HUDEP-2 (cell line): ENCODE measurements at regions not wholly inside any gene's neighbourhood (a gene's known extent, or its start where the extent isn't known, plus 50 kb on each side); places are given as distances from the start of the nearest gene placed in this dataset.

Source experiments
- DNase-seq, 76 experiments: peaks; one replicate each; lab custom pipeline; 2025; ENCODE audit not compliant: unreplicated experiment in 76 of 76; lab: John Stamatoyannopoulos, UW

GRCh38 chr22:44424359-44424682 is 73.7 kb downstream of the RTL6 start:
- no peak for DNase-seq

- DNase-seq: no peak
Measured at GRCh38 chr22:44423556-44424358, 74.3 kb downstream of the RTL6 start.

- no peak for DNase-seq
Measured at GRCh38 chr22:44422746-44423380, 75.2 kb downstream of the RTL6 start.

GRCh38 chr22:44419429-44419828 is 78.6 kb downstream of the RTL6 start:
- no peak for DNase-seq

- DNase-seq: no peak
Measured at GRCh38 chr22:44413211-44413610, 84.8 kb downstream of the RTL6 start.

- no peak for DNase-seq
Measured at GRCh38 chr22:44412136-44412731, 85.8 kb downstream of the RTL6 start.

- DNase-seq: no peak
Measured at GRCh38 chr22:44411226-44412135, 86.6 kb downstream of the RTL6 start.

GRCh38 chr22:44410451-44410991 is 87.5 kb downstream of the RTL6 start:
- DNase-seq: no peak

- no peak for DNase-seq
Measured at GRCh38 chr22:44409974-44410316, 88.1 kb downstream of the RTL6 start.

GRCh38 chr22:44409211-44409973 is 88.6 kb downstream of the RTL6 start:
- no peak for DNase-seq

GRCh38 chr22:44408829-44409192 is 89.2 kb downstream of the RTL6 start:
- no peak for DNase-seq

GRCh38 chr22:44407987-44408828 is 89.8 kb downstream of the RTL6 start:
- DNase-seq: no peak

- DNase-seq: no peak
Measured at GRCh38 chr22:44407171-44407986, 90.7 kb downstream of the RTL6 start.

GRCh38 chr22:44406341-44407170 is 91.5 kb downstream of the RTL6 start:
- DNase-seq: no peak

- DNase-seq: no peak
Measured at GRCh38 chr22:44405661-44406060, 92.4 kb downstream of the RTL6 start.

GRCh38 chr22:44404341-44405020 is 91.7 kb upstream of the SHISAL1 start:
- no peak for DNase-seq
